MCF 10A (cell line): ENCODE measurements at regions not wholly inside any gene's neighbourhood (a gene's known extent, or its start where the extent isn't known, plus 50 kb on each side); places are given as distances from the start of the nearest gene placed in this dataset.

ENCODE experiments used
- BruUV-seq: library from RNA; stranded (reverse); fragments of 400-500 nt; replicated peaks from 2 replicates; lab custom pipeline; 2021; lab: Mats Ljungman, UMichigan
- CTCF ChIA-PET: fragments of 300-600 bp; sonication (Branson Sonifier 250); formaldehyde crosslinking; extraction: SDS; loops from one replicate; lab custom pipeline; 2021; ENCODE audit warnings: antibody characterized with exemption, inconsistent platforms; lab: Yijun Ruan, JAX
- POLR2A ChIA-PET: fragments of 300-600, 350-650 bp; sonication (Branson Sonifier 250); formaldehyde crosslinking; extraction: SDS; loops from one replicate; lab custom pipeline; 2020; ENCODE audit warnings: antibody characterized with exemption, inconsistent platforms; lab: Yijun Ruan, JAX
- DNase-seq: peaks from one replicate; pipeline ENCODE4 v3.0.0-alpha.2; 2018; ENCODE audit not compliant: unreplicated experiment
- H3K27ac Mint-ChIP-seq: one replicate; pipeline ENCODE4 v1.8.0; 2022; ENCODE audit warnings: mild to moderate bottlenecking, low read depth, mixed read lengths; ENCODE audit not compliant: unreplicated experiment
- H3K27me3 Mint-ChIP-seq: one replicate; pipeline ENCODE4 v1.8.0; 2022; ENCODE audit warnings: mixed read lengths; ENCODE audit not compliant: insufficient read depth, unreplicated experiment
- H3K36me3 Mint-ChIP-seq: one replicate; pipeline ENCODE4 v1.8.0; 2022; ENCODE audit warnings: mild to moderate bottlenecking, moderate library complexity, mixed read lengths; ENCODE audit not compliant: insufficient read depth, unreplicated experiment
- H3K4me1 Mint-ChIP-seq: one replicate; pipeline ENCODE4 v1.8.0; 2022; ENCODE audit warnings: mixed read lengths; ENCODE audit not compliant: insufficient read depth, unreplicated experiment
- H3K4me3 Mint-ChIP-seq: one replicate; pipeline ENCODE4 v1.8.0; 2022; ENCODE audit warnings: mild to moderate bottlenecking, moderate library complexity, mixed read lengths; ENCODE audit not compliant: unreplicated experiment
- H3K9me3 Mint-ChIP-seq: one replicate; pipeline ENCODE4 v1.8.0; 2022; ENCODE audit warnings: mixed read lengths; ENCODE audit not compliant: unreplicated experiment
- intact Hi-C: fragments of 100-400 bp; cut with micrococcal nuclease; formaldehyde crosslinking; loops from 2 replicates; pipeline ENCODE4 v1.14.1; 2022
- TF ChIP-seq, protein P1 (sequence below): fragments of 200-600 bp; IDR thresholded peaks from one replicate; pipeline ENCODE4 v1.8.0; 2022; ENCODE audit warnings: antibody characterized with exemption, mild to moderate bottlenecking; ENCODE audit not compliant: unreplicated experiment

GRCh38 chr6:21908161-21908848, 314.8 kb downstream of the SOX4 start:
- DNase-seq, result no peak
- Mint-ChIP-seq H3K27me3 (no peaks in the 10 kb centered on the region), H3K9me3 (no peaks in the 10 kb centered on the region), H3K27ac (no peak overlapping the region), H3K4me3 (no peak overlapping the region), H3K36me3 (no peaks in the 10 kb centered on the region), H3K4me1 (no peaks in the 10 kb centered on the region)
- BruUV-seq, result no TSS peak
- TF ChIP-seq, protein P1, sequence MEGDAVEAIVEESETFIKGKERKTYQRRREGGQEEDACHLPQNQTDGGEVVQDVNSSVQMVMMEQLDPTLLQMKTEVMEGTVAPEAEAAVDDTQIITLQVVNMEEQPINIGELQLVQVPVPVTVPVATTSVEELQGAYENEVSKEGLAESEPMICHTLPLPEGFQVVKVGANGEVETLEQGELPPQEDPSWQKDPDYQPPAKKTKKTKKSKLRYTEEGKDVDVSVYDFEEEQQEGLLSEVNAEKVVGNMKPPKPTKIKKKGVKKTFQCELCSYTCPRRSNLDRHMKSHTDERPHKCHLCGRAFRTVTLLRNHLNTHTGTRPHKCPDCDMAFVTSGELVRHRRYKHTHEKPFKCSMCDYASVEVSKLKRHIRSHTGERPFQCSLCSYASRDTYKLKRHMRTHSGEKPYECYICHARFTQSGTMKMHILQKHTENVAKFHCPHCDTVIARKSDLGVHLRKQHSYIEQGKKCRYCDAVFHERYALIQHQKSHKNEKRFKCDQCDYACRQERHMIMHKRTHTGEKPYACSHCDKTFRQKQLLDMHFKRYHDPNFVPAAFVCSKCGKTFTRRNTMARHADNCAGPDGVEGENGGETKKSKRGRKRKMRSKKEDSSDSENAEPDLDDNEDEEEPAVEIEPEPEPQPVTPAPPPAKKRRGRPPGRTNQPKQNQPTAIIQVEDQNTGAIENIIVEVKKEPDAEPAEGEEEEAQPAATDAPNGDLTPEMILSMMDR, result no peak
- intact Hi-C loops, result no loop called here
- ChIA-PET CTCF (interaction anchor here (0.6 kb wide), 1 partner anchor 139 kb away, joined by 4 read pairs; no protein-coding TSS in a partner anchor), POLR2A (interaction anchor here (0.6 to 1.1 kb wide), 2 partner anchors 40 to 314 kb away, joined by 4 read pairs; no protein-coding TSS in a partner anchor)

DNA sequence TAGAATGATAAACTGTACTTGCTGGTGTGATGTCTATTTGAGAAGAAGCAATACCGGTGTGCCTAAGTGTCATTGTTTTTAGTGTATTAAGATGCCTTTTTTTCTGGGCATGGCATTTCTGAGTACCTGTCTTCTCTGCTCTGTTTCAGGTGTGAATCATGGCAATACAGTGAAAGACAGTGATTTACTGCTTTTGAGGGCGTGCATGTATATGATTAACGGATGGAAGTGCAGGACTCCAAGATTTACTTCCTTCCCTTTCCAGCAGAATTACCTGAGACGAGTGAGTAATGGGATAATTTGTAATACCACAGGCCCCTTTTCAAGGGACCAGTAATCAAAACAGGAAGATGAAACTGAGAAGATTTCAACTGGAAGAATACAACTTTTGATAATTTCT, 315.8 kb downstream of the SOX4 start:
- Mint-ChIP-seq H3K36me3 (no peaks in the 10 kb centered on the region), H3K9me3 (no peaks in the 10 kb centered on the region), H3K4me1 (no peaks in the 10 kb centered on the region), H3K27ac (no peak overlapping the region), H3K4me3 (no peak overlapping the region), H3K27me3 (no peaks in the 10 kb centered on the region)
- intact Hi-C loops, result no loop called here
- TF ChIP-seq, protein P1, result no peak
- no TSS peak for BruUV-seq
- CTCF ChIA-PET, result no interaction called here
- POLR2A ChIA-PET, result interaction anchor here (0.6 kb wide), 1 partner anchor 315 kb away, joined by 4 read pairs; no protein-coding TSS in a partner anchor
- no peak for DNase-seq

DNA sequence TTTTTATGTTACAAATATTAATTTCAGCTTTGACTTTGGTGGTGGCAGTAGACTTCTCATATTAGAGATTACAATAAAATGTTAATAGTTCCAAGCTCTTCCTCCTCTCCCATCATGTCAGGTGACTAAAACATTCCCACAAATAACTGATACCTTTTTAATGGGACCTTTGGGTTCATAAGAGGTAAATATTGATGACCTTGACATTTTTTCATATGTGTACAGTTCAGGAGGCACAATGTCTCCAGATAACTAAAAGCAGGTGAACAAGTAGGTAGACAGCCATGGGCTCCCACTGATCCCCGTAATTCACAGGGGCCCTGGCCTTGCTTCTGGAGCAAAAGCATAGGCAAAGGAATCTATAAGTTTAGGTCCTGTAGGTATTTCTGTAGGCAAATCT, 317.7 kb downstream of the SOX4 start:
- CTCF ChIA-PET, result interaction anchor here (0.6 to 0.7 kb wide), 2 partner anchors 373 to 445 kb away, joined by 3 read pairs; no protein-coding TSS in a partner anchor
- H3K4me3 Mint-ChIP-seq, result no peak overlapping the region
- POLR2A ChIA-PET, result interaction anchor here (1.3 kb wide), 1 partner anchor 13 kb away, joined by 4 read pairs; no protein-coding TSS in a partner anchor

More for the DNA sequence above, 317.7 kb downstream of the SOX4 start:
- peaks cover 10% of the 10 kb centered on the region for H3K4me1 Mint-ChIP-seq
- H3K9me3 Mint-ChIP-seq, result no peaks in the 10 kb centered on the region
- no peak for DNase-seq
- H3K27ac Mint-ChIP-seq, result no peak overlapping the region
- intact Hi-C loops, result no loop called here
- TF ChIP-seq, protein P1, result no peak
- H3K27me3 Mint-ChIP-seq, result no peaks in the 10 kb centered on the region
- no peaks in the 10 kb centered on the region for H3K36me3 Mint-ChIP-seq
- BruUV-seq, result no TSS peak
